Prostate gland (tissue), 2 donors: ENCODE measurements at regions not wholly inside any gene's neighbourhood (a gene's known extent, or its start where the extent isn't known, plus 50 kb on each side); places are given as distances from the start of the nearest gene placed in this dataset.

Source experiments
- CTCF ChIP-seq, 4 experiments: fragments of 200-600 bp in 2 of 4; fragments of 450-650 bp in 2 of 4; sonication (generic) in 2 of 4; IDR thresholded peaks; 1 replicate in 3 of 4; 2 replicates in 1 of 4; pipeline ENCODE4 v1.5.1; 2016 to 2019; ENCODE audit warnings: antibody characterized with exemption in 4 of 4, mild to moderate bottlenecking in 2 of 4, moderate library complexity in 2 of 4
- POLR2A ChIP-seq: fragments of 450-650 bp; IDR thresholded peaks from one replicate; pipeline ENCODE4 v1.6.1; 2016; ENCODE audit warnings: antibody characterized with exemption, mild to moderate bottlenecking
- POLR2AphosphoS5 ChIP-seq: sonication (generic); formaldehyde crosslinking; IDR thresholded peaks from one replicate; pipeline ENCODE4 v1.6.1; 2017; ENCODE audit warnings: antibody characterized with exemption

DNA sequence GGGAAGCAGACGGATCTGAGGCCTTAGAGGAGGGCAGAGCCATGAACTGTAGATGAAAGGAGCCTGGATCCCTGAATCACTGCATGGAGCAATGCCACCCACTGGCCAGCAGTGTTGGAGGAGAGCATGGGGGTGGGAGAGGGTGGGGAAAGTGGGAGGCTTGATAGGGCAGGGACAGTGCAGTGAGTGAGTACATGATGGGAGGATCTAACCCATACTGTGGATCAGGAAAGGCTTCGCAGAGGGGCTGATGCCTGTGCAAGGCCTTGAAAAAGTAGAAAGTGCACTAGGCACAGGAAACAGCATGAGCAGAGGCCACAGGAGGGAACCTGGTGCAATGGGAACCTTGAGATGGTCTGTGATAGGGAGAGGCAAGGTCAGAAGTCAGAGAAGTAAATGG, 391.9 kb downstream of the PTPRU start:
- TF ChIP-seq CTCF (IDR thresholded peaks at IDR 0.05) (no peak), POLR2AphosphoS5 (no peak), POLR2A (no peak)
